CD4-positive, alpha-beta T cell treated with Interleukin-10 for 1 hour (primary cell): ENCODE measurements at regions not wholly inside any gene's neighbourhood (a gene's known extent, or its start where the extent isn't known, plus 50 kb on each side); places are given as distances from the start of the nearest gene placed in this dataset.
"Not testable (repeated sequence)": the region's sequence is repeated elsewhere in the genome, so short reads cannot be mapped to it uniquely, and the experiment has no call there.

Experiments
- DNase-seq: peaks from one replicate; pipeline ENCODE4 v3.0.0-alpha.2; 2020

GRCh38 chr3:18188491-18188890 lies 236.6 kb downstream of the SATB1 start:
- no peak for DNase-seq

- no peak for DNase-seq
Measured at GRCh38 chr3:18185624-18186023, 239.5 kb downstream of the SATB1 start.

- not testable (repeated sequence) for DNase-seq
Measured at GRCh38 chr3:18182923-18183322, 242.2 kb downstream of the SATB1 start.

- no peak for DNase-seq
Measured at GRCh38 chr3:18179521-18179920, 245.6 kb downstream of the SATB1 start.

- DNase-seq, result no peak
Measured at GRCh38 chr3:18177271-18177670, 247.9 kb downstream of the SATB1 start.

GRCh38 chr3:18173891-18174290 lies 251.2 kb downstream of the SATB1 start:
- DNase-seq, result not testable (repeated sequence)

- DNase-seq, result no peak
Measured at GRCh38 chr3:18159681-18160080, 265.5 kb downstream of the SATB1 start.

- DNase-seq, result no peak
Measured at GRCh38 chr3:18153571-18154173, 271.5 kb downstream of the SATB1 start.

- DNase-seq, result no peak
Measured at GRCh38 chr3:18151199-18151598, 273.9 kb downstream of the SATB1 start.

- no peak for DNase-seq
Measured at GRCh38 chr3:18149935-18150334, 275.2 kb downstream of the SATB1 start.

- DNase-seq, result no peak
Measured at GRCh38 chr3:18149386-18149785, 275.8 kb downstream of the SATB1 start.

- DNase-seq, result no peak
Measured at GRCh38 chr3:18144571-18144970, 280.6 kb downstream of the SATB1 start.

- no peak for DNase-seq
Measured at GRCh38 chr3:18143258-18143780, 281.8 kb downstream of the SATB1 start.

- DNase-seq, result no peak
Measured at GRCh38 chr3:18137958-18138357, 287.2 kb downstream of the SATB1 start.

- no peak for DNase-seq
Measured at GRCh38 chr3:18135060-18135814, 289.9 kb downstream of the SATB1 start.

- no peak for DNase-seq
Measured at GRCh38 chr3:18134386-18135059, 290.6 kb downstream of the SATB1 start.

GRCh38 chr3:18132991-18133390 lies 292.1 kb downstream of the SATB1 start:
- DNase-seq, result no peak

- no peak for DNase-seq
Measured at GRCh38 chr3:18127859-18128681, 297.1 kb downstream of the SATB1 start.

- no peak for DNase-seq
Measured at GRCh38 chr3:18127174-18127858, 297.8 kb downstream of the SATB1 start.

GRCh38 chr3:18126772-18127171 lies 298.4 kb downstream of the SATB1 start:
- DNase-seq, result no peak

GRCh38 chr3:18124501-18124900 lies 300.6 kb downstream of the SATB1 start:
- no peak for DNase-seq

- no peak for DNase-seq
Measured at GRCh38 chr3:18122264-18122663, 302.9 kb downstream of the SATB1 start.
